Erythroblast (primary cell): ENCODE measurements at regions not wholly inside any gene's neighbourhood (a gene's known extent, or its start where the extent isn't known, plus 50 kb on each side); places are given as distances from the start of the nearest gene placed in this dataset.

Source experiments
- GATA1 ChIP-seq: IDR thresholded peaks from 2 replicates; pipeline ENCODE4 v1.6.1; 2011; ENCODE audit warnings: low read depth, mild to moderate bottlenecking, control low read depth, low read length, moderate library complexity
- POLR2A ChIP-seq: IDR thresholded peaks from 2 replicates; pipeline ENCODE4 v1.6.1; 2011; ENCODE audit warnings: mild to moderate bottlenecking, low read length

- TF ChIP-seq POLR2A = no peak
- TF ChIP-seq GATA1 = no peak
These were observed 169.5 kb upstream of the CHRM2 start for GRCh38 chr7:136698977-136699376.
